HepG2 (cell line): ENCODE measurements at regions not wholly inside any gene's neighbourhood (a gene's known extent, or its start where the extent isn't known, plus 50 kb on each side); places are given as distances from the start of the nearest gene placed in this dataset.

Source experiments
- ATAC-seq: fragments of 200-7000 bp; cut with Tn5 transposase; 3 replicates; pipeline ENCODE4 v1.9.1; 2020; ENCODE audit warnings: mild to moderate bottlenecking, moderate library complexity
- BruUV-seq: library from RNA; stranded (reverse); fragments of 400-500 nt; replicated peaks from 2 replicates; lab custom pipeline; 2021; lab: Mats Ljungman, UMichigan
- CTCF ChIA-PET: fragments of 300-600 bp; formaldehyde crosslinking; extraction: SDS; loops from one replicate; lab custom pipeline; 2021; ENCODE audit warnings: low total read pairs, inconsistent platforms, low intra/inter-chr PET ratio; lab: Yijun Ruan, JAX
- POLR2A ChIA-PET: fragments of 350-600 bp; sonication (Branson Sonifier 250); formaldehyde crosslinking; loops from one replicate; lab custom pipeline; 2020; ENCODE audit warnings: antibody characterized with exemption, inconsistent platforms; lab: Yijun Ruan, JAX
- DNase-seq: peaks from one replicate; pipeline ENCODE4 v3.0.0-alpha.2; 2015; ENCODE audit warnings: low spot score
- FAIRE-seq: peaks from 3 replicates; lab custom pipeline; 2011; peaks lifted over from hg19 to GRCh38; lab: Jason Lieb, UNC
- H2AFZ ChIP-seq: one replicate; pipeline ENCODE4 v1.6.1; 2011; ENCODE audit warnings: low read length, inconsistent platforms
- H3K27ac ChIP-seq: fragments of 300-600 bp; 3 replicates; pipeline ENCODE4 v1.8.0; 2011; ENCODE audit warnings: mixed run types, mild to moderate bottlenecking, mixed read lengths, low read length, inconsistent platforms; ENCODE audit not compliant: insufficient read depth; ENCODE audit errors: extremely low read length
- H3K27me3 ChIP-seq, 2 experiments: fragments of 200-600 bp in 1 of 2; 2 replicates in 1 of 2; 3 replicates in 1 of 2; pipeline versions ENCODE4 v1.6.0 to v1.8.0; 2011; ENCODE audit warnings: low read length in 2 of 2, mild to moderate bottlenecking in 2 of 2, moderate library complexity in 2 of 2, inconsistent platforms in 1 of 2; ENCODE audit not compliant: insufficient read depth in 2 of 2, control insufficient read depth in 1 of 2
- H3K36me3 ChIP-seq, 2 experiments: fragments of 200-600 bp in 1 of 2; replicated peaks in 1 of 2; 2 replicates in 1 of 2; 3 replicates in 1 of 2; pipeline versions ENCODE4 v1.5.1 to v1.8.0; 2011; ENCODE audit warnings: low read length in 2 of 2, inconsistent platforms in 1 of 2; ENCODE audit not compliant: insufficient read depth in 2 of 2, control insufficient read depth in 1 of 2
- H3K4me1 ChIP-seq: 2 replicates; pipeline ENCODE4 v1.5.1; 2012; ENCODE audit warnings: low read length, inconsistent platforms; ENCODE audit not compliant: insufficient read depth
- H3K4me2 ChIP-seq: 2 replicates; pipeline ENCODE4 v1.6.0; 2011; ENCODE audit warnings: low read depth, low read length, inconsistent platforms
- H3K4me3 ChIP-seq, 3 experiments: fragments of 200-600 bp in 1 of 3; sonication (generic), shearing (Covaris generic) in 1 of 3; replicated peaks in 1 of 3; 2 replicates each; pipeline ENCODE4 v1.5.1; 2011 to 2016; ENCODE audit warnings: low read length in 3 of 3, inconsistent platforms in 2 of 3, low read depth in 2 of 3, mild to moderate bottlenecking in 2 of 3, control low read depth in 1 of 3, mixed read lengths in 1 of 3; ENCODE audit not compliant: insufficient read depth in 1 of 3
- H3K79me2 ChIP-seq: one replicate; pipeline ENCODE4 v1.6.1; 2011; ENCODE audit warnings: low read length, inconsistent platforms; ENCODE audit not compliant: insufficient read depth
- H3K9ac ChIP-seq: 2 replicates; pipeline ENCODE4 v1.6.0; 2011; ENCODE audit warnings: mild to moderate bottlenecking, low read depth, low read length, inconsistent platforms; ENCODE audit not compliant: insufficient read depth
- H3K9me3 ChIP-seq: 2 replicates; pipeline ENCODE4 v1.5.1; 2012; ENCODE audit warnings: mild to moderate bottlenecking, low read length
- H4K20me1 ChIP-seq: 2 replicates; pipeline ENCODE4 v1.6.0; 2011; ENCODE audit warnings: inconsistent platforms, mild to moderate bottlenecking, low read length, moderate library complexity; ENCODE audit not compliant: insufficient read depth
- FOXJ3 ChIP-seq: sonication (generic); formaldehyde crosslinking; IDR thresholded peaks from 2 replicates; pipeline ENCODE4 v1.4.0; 2020; ENCODE audit warnings: missing genetic modification reagents, mild to moderate bottlenecking, borderline replicate concordance
- SMAD1 ChIP-seq: sonication (generic); formaldehyde crosslinking; IDR thresholded peaks from 2 replicates; pipeline ENCODE4 v1.4.0; 2020; ENCODE audit warnings: missing genetic modification reagents, low read depth, mild to moderate bottlenecking, borderline replicate concordance
- WIZ ChIP-seq: sonication (generic); formaldehyde crosslinking; IDR thresholded peaks from 2 replicates; pipeline ENCODE4 v1.5.1; 2020; ENCODE audit warnings: mild to moderate bottlenecking, missing genetic modification reagents
- ZBTB3 ChIP-seq: sonication (generic); formaldehyde crosslinking; IDR thresholded peaks from 2 replicates; pipeline ENCODE4 v1.4.0; 2020; ENCODE audit warnings: low read depth, mild to moderate bottlenecking, moderate library complexity, missing genetic modification reagents, borderline replicate concordance
- ZBTB33 ChIP-seq: sonication (generic); formaldehyde crosslinking; IDR thresholded peaks from 2 replicates; pipeline ENCODE4 v1.4.0; 2020; ENCODE audit warnings: missing genetic modification reagents
- ZBTB49 ChIP-seq: sonication (generic); formaldehyde crosslinking; IDR thresholded peaks from 2 replicates; pipeline ENCODE4 v1.4.0; 2020; ENCODE audit warnings: missing genetic modification reagents, borderline replicate concordance
- ZNF607 ChIP-seq: sonication (generic); formaldehyde crosslinking; IDR thresholded peaks from 2 replicates; pipeline ENCODE4 v1.5.1; 2020; ENCODE audit warnings: missing genetic modification reagents, mild to moderate bottlenecking, borderline replicate concordance
- WGBS: methylation state at CpG from one replicate; pipeline ENCODE4 v1.1.6; 2017; ENCODE audit warnings: low lambda C conversion rate; 5-methylcytosine and 5-hydroxymethylcytosine counted together
- in situ Hi-C: cut with HindIII; loops from 2 replicates; pipeline ENCODE4 v1.10.0; 2017; ENCODE audit warnings: low pct_unique_long_range_greater_than_20kb; ENCODE audit not compliant: extremely low pct_ligation_motif_present
- intact Hi-C: fragments of 100-400 bp; cut with micrococcal nuclease; formaldehyde crosslinking; loops from one replicate; pipeline ENCODE4 v1.10.0; 2022; ENCODE audit not compliant: unreplicated experiment

- Histone ChIP-seq H3K27me3 (no peaks in the 10 kb centered on the region), H3K36me3 (no peaks in the 10 kb centered on the region), H3K4me3 (no peak overlapping the region), H3K9ac (no peak overlapping the region), H3K4me1 (no peaks in the 10 kb centered on the region), H3K9me3 (peaks cover 29% of the 10 kb centered on the region), H3K4me2 (no peak overlapping the region), H3K79me2 (no peaks in the 10 kb centered on the region), H2AFZ (no peak overlapping the region), H3K27ac (no peak overlapping the region), H4K20me1 (no peaks in the 10 kb centered on the region)
- no peak for ATAC-seq
- BruUV-seq, result no TSS peak
- ChIA-PET POLR2A (no interaction called here), CTCF (no interaction called here)
- in situ Hi-C loops (no loop called here), intact Hi-C loops (no loop called here)
- TF ChIP-seq SMAD1 (CRISPR knock-in tag) (no peak), ZBTB3 (CRISPR knock-in tag) (no peak), FOXJ3 (CRISPR knock-in tag) (no peak), WIZ (CRISPR knock-in tag) (no peak), ZBTB49 (CRISPR knock-in tag) (no peak), ZNF607 (no peak), ZBTB33 (CRISPR knock-in tag) (no peak)
- WGBS, result 6% methylated on average over 5 of the region's 5 CpGs
- no peak for FAIRE-seq
- DNase-seq, result no peak
These were observed 1345.0 kb upstream of the SLC10A2 start for GRCh38 chr13:104411141-104411765.
